ENCODE measurements at regions not wholly inside any gene's neighbourhood (a gene's known extent, or its start where the extent isn't known, plus 50 kb on each side); places are given as distances from the start of the nearest gene placed in this dataset.

DNA sequence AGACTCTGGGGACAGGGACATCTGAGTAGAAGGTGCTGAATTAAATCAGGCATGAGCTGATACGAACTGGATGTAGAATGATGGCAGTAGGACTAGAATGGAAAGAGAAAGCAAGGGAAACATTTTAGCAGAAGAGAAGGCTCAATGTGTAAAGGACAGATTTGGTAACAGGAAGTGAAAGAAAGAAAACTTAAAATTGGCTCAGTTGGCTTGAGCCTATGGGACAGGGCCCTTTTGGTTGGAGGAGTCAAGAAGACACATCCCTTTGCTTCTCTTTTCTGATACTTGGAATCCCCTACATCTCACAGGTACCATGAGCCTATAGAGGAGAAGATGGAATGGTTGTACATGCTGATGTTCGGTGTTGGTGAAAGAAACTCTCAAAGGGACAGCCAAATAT lies 300.6 kb upstream of the PLXNA2 start:
- no peak for TF ChIP-seq POLR2A (IDR thresholded peaks at IDR 0.05)
- TF ChIP-seq, protein P1, sequence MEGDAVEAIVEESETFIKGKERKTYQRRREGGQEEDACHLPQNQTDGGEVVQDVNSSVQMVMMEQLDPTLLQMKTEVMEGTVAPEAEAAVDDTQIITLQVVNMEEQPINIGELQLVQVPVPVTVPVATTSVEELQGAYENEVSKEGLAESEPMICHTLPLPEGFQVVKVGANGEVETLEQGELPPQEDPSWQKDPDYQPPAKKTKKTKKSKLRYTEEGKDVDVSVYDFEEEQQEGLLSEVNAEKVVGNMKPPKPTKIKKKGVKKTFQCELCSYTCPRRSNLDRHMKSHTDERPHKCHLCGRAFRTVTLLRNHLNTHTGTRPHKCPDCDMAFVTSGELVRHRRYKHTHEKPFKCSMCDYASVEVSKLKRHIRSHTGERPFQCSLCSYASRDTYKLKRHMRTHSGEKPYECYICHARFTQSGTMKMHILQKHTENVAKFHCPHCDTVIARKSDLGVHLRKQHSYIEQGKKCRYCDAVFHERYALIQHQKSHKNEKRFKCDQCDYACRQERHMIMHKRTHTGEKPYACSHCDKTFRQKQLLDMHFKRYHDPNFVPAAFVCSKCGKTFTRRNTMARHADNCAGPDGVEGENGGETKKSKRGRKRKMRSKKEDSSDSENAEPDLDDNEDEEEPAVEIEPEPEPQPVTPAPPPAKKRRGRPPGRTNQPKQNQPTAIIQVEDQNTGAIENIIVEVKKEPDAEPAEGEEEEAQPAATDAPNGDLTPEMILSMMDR (IDR thresholded peaks at IDR 0.05), result no peak
